Ovary (tissue), 3 donors: ENCODE measurements at regions not wholly inside any gene's neighbourhood (a gene's known extent, or its start where the extent isn't known, plus 50 kb on each side); places are given as distances from the start of the nearest gene placed in this dataset.

Source experiments
- CTCF ChIP-seq, 3 donors: fragments of 450-650 bp in 2 of 3; fragments of 200-600 bp in 1 of 3; IDR thresholded peaks; one replicate each; pipeline versions ENCODE4 v1.5.1 to v1.8.0; 2016 to 2022; ENCODE audit warnings: antibody characterized with exemption in 3 of 3, mild to moderate bottlenecking in 1 of 3
- EP300 ChIP-seq: sonication (generic); formaldehyde crosslinking; IDR thresholded peaks from one replicate; pipeline ENCODE4 v1.6.1; 2017; ENCODE audit warnings: antibody characterized with exemption
- POLR2A ChIP-seq: fragments of 450-650 bp; IDR thresholded peaks from one replicate; pipeline ENCODE4 v1.6.1; 2017; ENCODE audit warnings: antibody characterized with exemption, mild to moderate bottlenecking, moderate library complexity
- donor health status: DM: no; HTN: no; CAD: no.

- TF ChIP-seq POLR2A, result no peak
- no peak for TF ChIP-seq CTCF (IDR thresholded peaks at IDR 0.05)
- TF ChIP-seq EP300, result no peak
Observed at GRCh38 chr4:96102541-96103026, 262.7 kb downstream of the PDHA2 start.
